ENCODE measurements at regions not wholly inside any gene's neighbourhood (a gene's known extent, or its start where the extent isn't known, plus 50 kb on each side); places are given as distances from the start of the nearest gene placed in this dataset.

DNA sequence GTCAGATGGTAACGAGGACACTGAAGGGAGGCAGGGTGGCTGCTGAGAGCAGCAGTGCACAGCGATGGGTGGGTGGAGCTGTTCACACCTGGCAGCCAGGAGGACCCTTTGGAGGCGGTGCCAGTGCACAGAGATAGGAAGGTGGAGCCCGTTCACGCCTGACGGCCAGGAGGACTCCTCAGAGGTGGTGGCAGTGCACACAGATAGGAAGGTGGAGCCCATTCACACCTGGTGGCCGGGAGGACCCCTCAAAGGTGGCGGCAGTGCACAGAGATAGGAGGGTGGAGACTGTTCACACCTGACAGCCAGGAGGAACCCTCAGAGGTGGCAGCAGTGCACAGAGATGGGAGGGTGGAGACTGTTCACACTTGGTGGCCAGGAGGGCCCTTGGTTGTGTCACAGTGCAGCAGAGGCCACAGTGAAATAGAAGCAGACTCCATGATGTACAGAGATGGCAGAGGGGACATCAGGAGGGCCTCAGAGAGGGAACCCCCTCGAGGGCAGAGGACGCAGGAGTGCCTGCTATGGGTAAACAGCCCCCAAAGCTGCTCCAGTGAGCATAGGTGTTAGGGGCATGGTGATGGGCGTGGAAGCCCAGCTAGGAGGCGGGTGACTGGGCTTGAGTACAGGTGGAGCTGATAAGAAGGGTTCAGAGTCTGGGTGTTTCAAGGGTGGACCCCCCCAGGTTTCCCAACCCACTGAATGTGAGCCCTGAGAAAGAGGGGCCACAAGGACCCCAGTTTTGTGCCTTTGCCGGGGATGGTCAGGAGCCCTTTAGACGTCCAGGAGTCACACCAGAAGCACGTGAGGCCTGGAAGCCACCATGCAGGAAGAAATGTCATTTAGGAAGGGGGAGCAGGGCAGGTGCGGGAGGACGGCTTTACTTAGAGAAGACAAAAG, 566.7 kb downstream of the BRD1 start:
- ATAC-seq (no peak), DNase-seq (no peak)
- H3K4me3 ChIP-seq (ENCODE audit: low read length): no peak overlapping the region
- H3K36me3 ChIP-seq (ENCODE audit: control insufficient read depth, insufficient read depth, low read length): no peaks in the 10 kb centered on the region
- no peak overlapping the region for H3K27ac ChIP-seq (ENCODE audit: low read length)
- H3K27me3 ChIP-seq (ENCODE audit: control insufficient read depth, insufficient read depth, low read length): no peaks in the 10 kb centered on the region
- intact Hi-C loops (cut with micrococcal nuclease): no loop called here
- H3K27me3 Mint-ChIP-seq (ENCODE audit: low read depth in 2 of 2): peaks cover 2 to 8% of the 10 kb centered on the region in 2 donors
- no peaks in the 10 kb centered on the region for H3K4me1 Mint-ChIP-seq
- 79% methylated on average over 17 of the region's 17 CpGs for WGBS (ENCODE audit: insufficient coverage)
- TF ChIP-seq, protein P1, sequence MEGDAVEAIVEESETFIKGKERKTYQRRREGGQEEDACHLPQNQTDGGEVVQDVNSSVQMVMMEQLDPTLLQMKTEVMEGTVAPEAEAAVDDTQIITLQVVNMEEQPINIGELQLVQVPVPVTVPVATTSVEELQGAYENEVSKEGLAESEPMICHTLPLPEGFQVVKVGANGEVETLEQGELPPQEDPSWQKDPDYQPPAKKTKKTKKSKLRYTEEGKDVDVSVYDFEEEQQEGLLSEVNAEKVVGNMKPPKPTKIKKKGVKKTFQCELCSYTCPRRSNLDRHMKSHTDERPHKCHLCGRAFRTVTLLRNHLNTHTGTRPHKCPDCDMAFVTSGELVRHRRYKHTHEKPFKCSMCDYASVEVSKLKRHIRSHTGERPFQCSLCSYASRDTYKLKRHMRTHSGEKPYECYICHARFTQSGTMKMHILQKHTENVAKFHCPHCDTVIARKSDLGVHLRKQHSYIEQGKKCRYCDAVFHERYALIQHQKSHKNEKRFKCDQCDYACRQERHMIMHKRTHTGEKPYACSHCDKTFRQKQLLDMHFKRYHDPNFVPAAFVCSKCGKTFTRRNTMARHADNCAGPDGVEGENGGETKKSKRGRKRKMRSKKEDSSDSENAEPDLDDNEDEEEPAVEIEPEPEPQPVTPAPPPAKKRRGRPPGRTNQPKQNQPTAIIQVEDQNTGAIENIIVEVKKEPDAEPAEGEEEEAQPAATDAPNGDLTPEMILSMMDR (IDR thresholded peaks at IDR 0.05): no peak
- no peak overlapping the region for H3K27ac Mint-ChIP-seq
- no peaks in the 10 kb centered on the region for H3K9me3 Mint-ChIP-seq
- H3K4me3 Mint-ChIP-seq: no peak overlapping the region
- no peaks in the 10 kb centered on the region for H3K36me3 Mint-ChIP-seq
- no peaks in the 10 kb centered on the region for H3K4me1 ChIP-seq (ENCODE audit: control insufficient read depth, insufficient read depth, low read length)
- H3K9me3 ChIP-seq (ENCODE audit: control insufficient read depth, insufficient read depth, low read length): no peaks in the 10 kb centered on the region

DNA sequence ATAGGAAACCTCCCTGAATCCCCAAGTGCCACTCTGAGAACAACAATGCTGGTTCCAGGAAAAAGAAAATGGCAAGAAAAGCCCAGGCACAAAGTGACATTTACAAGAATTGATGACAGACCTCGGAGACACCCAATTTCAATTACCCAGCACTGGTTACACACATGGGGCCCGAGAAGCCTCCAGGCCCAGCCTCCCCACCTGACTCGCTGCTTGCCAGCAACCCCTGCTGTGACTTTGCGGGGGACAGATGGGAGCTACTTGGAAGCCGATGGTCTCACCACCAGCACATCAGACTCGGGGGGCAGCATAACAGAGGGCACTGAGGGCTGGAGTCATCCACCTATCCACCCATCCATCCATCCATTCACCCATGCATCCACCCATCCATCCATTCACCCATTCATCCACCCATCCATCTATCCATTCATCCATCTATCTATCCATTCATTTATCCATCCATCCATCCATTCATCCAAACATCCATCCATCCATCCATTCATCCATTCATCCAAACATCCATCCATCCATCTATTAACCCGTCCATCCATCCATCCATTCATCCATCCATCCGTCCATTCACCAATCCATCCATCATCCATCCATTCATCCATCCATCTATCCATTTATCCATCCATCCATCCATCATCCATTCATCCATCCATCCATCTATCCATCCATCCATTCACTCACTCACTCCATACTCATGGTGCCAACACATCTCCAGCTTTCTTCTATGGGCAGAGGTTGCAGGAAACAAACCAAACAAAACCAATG, 567.6 kb downstream of the BRD1 start:
- Histone ChIP-seq H3K4me3 (ENCODE audit: low read length) (no peak overlapping the region), H3K9me3 (ENCODE audit: control insufficient read depth, insufficient read depth, low read length) (no peaks in the 10 kb centered on the region), H3K4me1 (ENCODE audit: control insufficient read depth, insufficient read depth, low read length) (no peaks in the 10 kb centered on the region), H3K36me3 (ENCODE audit: control insufficient read depth, insufficient read depth, low read length) (no peaks in the 10 kb centered on the region), H3K27me3 (ENCODE audit: control insufficient read depth, insufficient read depth, low read length) (no peaks in the 10 kb centered on the region), H3K27ac (ENCODE audit: low read length) (no peak overlapping the region)
- Mint-ChIP-seq H3K4me3 (no peak overlapping the region), H3K9me3 (no peaks in the 10 kb centered on the region), H3K27ac (no peak overlapping the region), H3K36me3 (no peaks in the 10 kb centered on the region), H3K27me3 (ENCODE audit: low read depth in 2 of 2) (peaks cover 2 to 8% of the 10 kb centered on the region in 2 donors), H3K4me1 (no peaks in the 10 kb centered on the region)
- TF ChIP-seq, protein P1 (IDR thresholded peaks at IDR 0.05): no peak
- 91% methylated on average over 8 of the region's 8 CpGs for WGBS (ENCODE audit: insufficient coverage)
- no peak for DNase-seq
- intact Hi-C loops (cut with micrococcal nuclease): no loop called here
- ATAC-seq: no peak

DNA sequence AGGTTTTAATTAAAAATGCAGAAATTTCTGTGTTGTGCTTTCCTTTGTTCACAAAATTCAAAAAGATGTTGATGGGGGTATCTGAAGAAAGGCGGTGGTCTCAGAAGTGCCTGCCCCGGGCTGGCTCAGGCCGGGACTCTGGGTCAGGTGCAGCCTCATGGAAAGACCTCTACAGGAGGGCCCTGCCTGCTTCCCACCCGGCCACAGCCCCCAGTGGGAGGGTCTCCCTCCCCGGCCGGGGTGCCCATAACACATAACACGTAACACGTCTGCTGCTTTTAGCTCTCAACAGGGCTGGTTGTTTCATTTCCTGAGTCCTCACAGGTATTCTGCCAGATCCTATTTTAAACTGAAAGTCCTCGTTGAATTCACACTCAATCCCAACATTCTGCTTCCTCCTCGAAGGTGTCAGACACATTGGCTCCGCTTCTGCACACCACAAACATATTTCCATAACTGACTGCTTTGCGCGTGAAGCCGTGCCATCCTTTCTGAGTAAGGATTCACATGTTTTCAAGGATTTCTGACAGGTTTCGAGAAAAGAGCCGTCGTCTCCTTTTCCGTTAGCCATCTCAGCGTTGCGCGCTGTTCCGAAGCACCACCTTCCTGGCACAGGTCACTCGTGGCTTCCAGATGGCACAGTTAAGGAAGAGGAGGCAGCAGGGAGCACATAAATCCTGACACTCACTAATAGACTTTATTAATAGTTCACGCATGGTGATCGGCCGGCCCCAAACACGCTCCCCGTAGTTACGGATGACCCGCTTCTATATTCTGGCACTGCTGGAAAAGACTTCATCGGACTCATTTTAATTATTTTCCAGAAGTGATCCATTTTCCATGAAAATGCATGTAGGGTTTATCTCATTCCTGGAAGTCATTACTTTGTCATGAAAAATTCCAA, 569.3 kb downstream of the BRD1 start:
- no peaks in the 10 kb centered on the region for H3K4me1 Mint-ChIP-seq
- no peaks in the 10 kb centered on the region for H3K4me1 ChIP-seq (ENCODE audit: control insufficient read depth, insufficient read depth, low read length)
- no peak overlapping the region for H3K4me3 ChIP-seq (ENCODE audit: low read length)
- no peaks in the 10 kb centered on the region for H3K27me3 Mint-ChIP-seq (ENCODE audit: low read depth in 2 of 2)
- no peak overlapping the region for H3K4me3 Mint-ChIP-seq
- intact Hi-C loops (cut with micrococcal nuclease): no loop called here
- H3K27ac Mint-ChIP-seq: no peak overlapping the region
- no peak for DNase-seq
- no peaks in the 10 kb centered on the region for H3K9me3 Mint-ChIP-seq
- TF ChIP-seq, protein P1 (IDR thresholded peaks at IDR 0.05): no peak
- H3K27ac ChIP-seq (ENCODE audit: low read length): no peak overlapping the region
- H3K36me3 ChIP-seq (ENCODE audit: control insufficient read depth, insufficient read depth, low read length): no peaks in the 10 kb centered on the region
- no peaks in the 10 kb centered on the region for H3K9me3 ChIP-seq (ENCODE audit: control insufficient read depth, insufficient read depth, low read length)
- no peak for ATAC-seq
- H3K36me3 Mint-ChIP-seq: no peaks in the 10 kb centered on the region
- no peaks in the 10 kb centered on the region for H3K27me3 ChIP-seq (ENCODE audit: control insufficient read depth, insufficient read depth, low read length)
- 84% methylated on average over 31 of the region's 31 CpGs for WGBS (ENCODE audit: insufficient coverage)
